Activated B cell treated with CpG ODN at 0.5 μM for 24 hours (primary cell): ENCODE measurements at regions not wholly inside any gene's neighbourhood (a gene's known extent, or its start where the extent isn't known, plus 50 kb on each side); places are given as distances from the start of the nearest gene placed in this dataset.

ENCODE experiments used
- ATAC-seq: fragments of 200-7000 bp; cut with Tn5 transposase; one replicate; pipeline ENCODE4 v1.10.0; 2021; ENCODE audit warnings: low read depth, mild to moderate bottlenecking, moderate library complexity
- CTCF ChIA-PET: fragments of 350-600 bp; sonication (Branson Sonifier 250); formaldehyde crosslinking; loops from one replicate; lab custom pipeline; 2021; ENCODE audit warnings: antibody characterized with exemption; lab: Charles Lee
- POLR2A ChIA-PET: fragments of 350-600 bp; sonication (Branson Sonifier 250); formaldehyde crosslinking; loops from one replicate; lab custom pipeline; 2021; ENCODE audit warnings: antibody characterized with exemption; lab: Charles Lee
- DNase-seq: peaks from one replicate; pipeline ENCODE4 v3.0.0; 2022
- H3K27ac Mint-ChIP-seq: one replicate; pipeline ENCODE4 v1.8.0; 2020; ENCODE audit warnings: mixed read lengths
- H3K27me3 Mint-ChIP-seq: one replicate; pipeline ENCODE4 v1.8.0; 2021; ENCODE audit warnings: mixed read lengths
- H3K36me3 Mint-ChIP-seq: one replicate; pipeline ENCODE4 v1.8.0; 2021; ENCODE audit warnings: low read depth, mixed read lengths
- H3K4me1 Mint-ChIP-seq: one replicate; pipeline ENCODE4 v1.8.0; 2021; ENCODE audit warnings: mixed read lengths
- H3K4me3 Mint-ChIP-seq: one replicate; pipeline ENCODE4 v1.8.0; 2020; ENCODE audit warnings: mild to moderate bottlenecking, mixed read lengths
- H3K9me3 Mint-ChIP-seq: one replicate; pipeline ENCODE4 v1.8.0; 2020; ENCODE audit warnings: mixed read lengths
- intact Hi-C: fragments of 100-400 bp; cut with micrococcal nuclease; formaldehyde crosslinking; loops from one replicate; pipeline ENCODE4 v1.15.1; 2024
- TF ChIP-seq, protein P1 (sequence below): fragments of 200-600 bp; IDR thresholded peaks from one replicate; pipeline ENCODE4 v1.8.0; 2022; ENCODE audit warnings: antibody characterized with exemption, mild to moderate bottlenecking

DNA sequence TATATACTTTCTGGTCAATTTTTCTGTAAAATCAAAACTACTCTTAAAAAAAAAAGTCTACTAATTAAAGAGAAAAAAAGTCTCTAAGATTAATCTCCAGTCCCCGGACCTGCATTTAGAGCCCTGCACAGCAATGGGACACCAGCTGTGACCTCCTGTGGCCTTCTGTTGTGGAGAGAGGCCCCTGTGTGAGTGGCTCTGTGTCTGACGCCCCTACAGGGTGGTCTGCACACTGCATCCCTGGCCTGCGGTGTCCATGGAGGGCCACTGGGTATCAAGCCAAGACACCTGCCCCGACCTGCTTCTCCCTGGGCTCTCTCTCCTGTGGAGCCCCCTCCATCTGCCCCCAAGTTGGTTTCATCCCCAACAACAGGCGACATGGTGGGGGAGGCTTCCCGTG lies 248.0 kb upstream of the DIO3 start:
- DNase-seq (no peak), ATAC-seq (no peak)
- CTCF ChIA-PET = no interaction called here

GRCh38 chr14:101315802-101316296 lies 245.4 kb upstream of the DIO3 start:
- TF ChIP-seq, protein P1, sequence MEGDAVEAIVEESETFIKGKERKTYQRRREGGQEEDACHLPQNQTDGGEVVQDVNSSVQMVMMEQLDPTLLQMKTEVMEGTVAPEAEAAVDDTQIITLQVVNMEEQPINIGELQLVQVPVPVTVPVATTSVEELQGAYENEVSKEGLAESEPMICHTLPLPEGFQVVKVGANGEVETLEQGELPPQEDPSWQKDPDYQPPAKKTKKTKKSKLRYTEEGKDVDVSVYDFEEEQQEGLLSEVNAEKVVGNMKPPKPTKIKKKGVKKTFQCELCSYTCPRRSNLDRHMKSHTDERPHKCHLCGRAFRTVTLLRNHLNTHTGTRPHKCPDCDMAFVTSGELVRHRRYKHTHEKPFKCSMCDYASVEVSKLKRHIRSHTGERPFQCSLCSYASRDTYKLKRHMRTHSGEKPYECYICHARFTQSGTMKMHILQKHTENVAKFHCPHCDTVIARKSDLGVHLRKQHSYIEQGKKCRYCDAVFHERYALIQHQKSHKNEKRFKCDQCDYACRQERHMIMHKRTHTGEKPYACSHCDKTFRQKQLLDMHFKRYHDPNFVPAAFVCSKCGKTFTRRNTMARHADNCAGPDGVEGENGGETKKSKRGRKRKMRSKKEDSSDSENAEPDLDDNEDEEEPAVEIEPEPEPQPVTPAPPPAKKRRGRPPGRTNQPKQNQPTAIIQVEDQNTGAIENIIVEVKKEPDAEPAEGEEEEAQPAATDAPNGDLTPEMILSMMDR = no peak
- DNase-seq (no peak), ATAC-seq (no peak)
- POLR2A ChIA-PET = no interaction called here
- CTCF ChIA-PET = no interaction called here
- Mint-ChIP-seq H3K4me3 (no peak overlapping the region), H3K9me3 (peaks cover 15% of the 10 kb centered on the region), H3K27ac (no peak overlapping the region), H3K27me3 (peaks cover 4% of the 10 kb centered on the region), H3K4me1 (no peaks in the 10 kb centered on the region), H3K36me3 (no peaks in the 10 kb centered on the region)
- intact Hi-C loops = no loop called here

More for the DNA sequence above, 248.0 kb upstream of the DIO3 start:
- no peaks in the 10 kb centered on the region for H3K4me1 Mint-ChIP-seq
- H3K36me3 Mint-ChIP-seq = no peaks in the 10 kb centered on the region
- H3K27ac Mint-ChIP-seq = no peak overlapping the region
- H3K27me3 Mint-ChIP-seq = peaks cover 5% of the 10 kb centered on the region
- H3K4me3 Mint-ChIP-seq = no peak overlapping the region
- TF ChIP-seq, protein P1 = no peak
- POLR2A ChIA-PET = no interaction called here
- intact Hi-C loops = no loop called here
- H3K9me3 Mint-ChIP-seq = peaks cover 15% of the 10 kb centered on the region

- intact Hi-C loops = no loop called here
- Mint-ChIP-seq H3K4me1 (no peaks in the 10 kb centered on the region), H3K27ac (no peak overlapping the region), H3K27me3 (peaks cover 4% of the 10 kb centered on the region), H3K4me3 (no peak overlapping the region), H3K36me3 (no peaks in the 10 kb centered on the region), H3K9me3 (peaks cover 17% of the 10 kb centered on the region)
- CTCF ChIA-PET = no interaction called here
- no peak for ATAC-seq
- POLR2A ChIA-PET = no interaction called here
- TF ChIP-seq, protein P1 = no peak
- no peak for DNase-seq
Observed at GRCh38 chr14:101318271-101318670, 243.0 kb upstream of the DIO3 start.

- Mint-ChIP-seq H3K36me3 (no peaks in the 10 kb centered on the region), H3K9me3 (peaks cover 25% of the 10 kb centered on the region), H3K27ac (no peak overlapping the region), H3K4me1 (no peaks in the 10 kb centered on the region), H3K27me3 (peaks cover 4% of the 10 kb centered on the region), H3K4me3 (no peak overlapping the region)
- ATAC-seq (no peak), DNase-seq (no peak)
- intact Hi-C loops = no loop called here
- POLR2A ChIA-PET = no interaction called here
- TF ChIP-seq, protein P1 = no peak
- CTCF ChIA-PET = no interaction called here
Observed at GRCh38 chr14:101320396-101320795, 240.9 kb upstream of the DIO3 start.

GRCh38 chr14:101322223-101322622 lies 239.1 kb upstream of the DIO3 start:
- Mint-ChIP-seq H3K36me3 (no peaks in the 10 kb centered on the region), H3K4me1 (no peaks in the 10 kb centered on the region), H3K27ac (no peak overlapping the region), H3K4me3 (no peak overlapping the region), H3K27me3 (peaks cover 4% of the 10 kb centered on the region), H3K9me3 (peaks cover 14% of the 10 kb centered on the region)
- ATAC-seq (no peak), DNase-seq (no peak)
- intact Hi-C loops = no loop called here
- ChIA-PET POLR2A (no interaction called here), CTCF (no interaction called here)
- TF ChIP-seq, protein P1 = no peak
